HG02763 (cell line): ENCODE measurements at regions not wholly inside any gene's neighbourhood (a gene's known extent, or its start where the extent isn't known, plus 50 kb on each side); places are given as distances from the start of the nearest gene placed in this dataset.
"Not testable (repeated sequence)": the region's sequence is repeated elsewhere in the genome, so short reads cannot be mapped to it uniquely, and the experiment has no call there.

Experiments used
- ATAC-seq: cut with Tn5 transposase; IDR thresholded peaks from one replicate; pipeline ENCODE4 v1.9.1; 2021; ENCODE audit warnings: mild to moderate bottlenecking, moderate library complexity; ENCODE audit not compliant: unreplicated experiment

- no peak for ATAC-seq
These were observed 583.6 kb downstream of the FBXO15 start for GRCh38 chr18:73563901-73564472.

- no peak for ATAC-seq
These were observed 584.3 kb downstream of the FBXO15 start for GRCh38 chr18:73563345-73563744.

DNA sequence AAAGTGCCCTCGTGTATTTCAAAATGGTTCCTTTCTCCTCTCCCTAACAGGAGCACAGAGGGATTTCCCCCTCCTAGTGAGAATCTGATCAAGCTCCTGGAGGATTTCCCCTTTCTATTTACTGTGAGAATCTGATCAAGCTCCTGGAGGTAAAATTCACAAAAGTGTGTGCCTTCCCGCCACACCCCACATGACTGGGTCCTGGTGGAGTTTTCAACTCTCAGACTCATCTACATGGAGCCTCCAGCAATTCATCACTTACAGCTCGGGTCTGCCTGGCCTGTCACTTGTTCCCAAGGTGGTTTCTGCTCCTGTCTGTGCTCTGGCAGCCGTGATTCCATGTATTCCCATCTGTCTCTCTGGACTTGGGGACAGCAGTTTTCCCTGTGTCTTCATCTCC lies 590.7 kb downstream of the FBXO15 start:
- no peak for ATAC-seq

- ATAC-seq, result no peak
These were observed 595.5 kb downstream of the FBXO15 start for GRCh38 chr18:73552171-73552570.

GRCh38 chr18:73551211-73551610 lies 596.4 kb downstream of the FBXO15 start:
- ATAC-seq, result no peak

DNA sequence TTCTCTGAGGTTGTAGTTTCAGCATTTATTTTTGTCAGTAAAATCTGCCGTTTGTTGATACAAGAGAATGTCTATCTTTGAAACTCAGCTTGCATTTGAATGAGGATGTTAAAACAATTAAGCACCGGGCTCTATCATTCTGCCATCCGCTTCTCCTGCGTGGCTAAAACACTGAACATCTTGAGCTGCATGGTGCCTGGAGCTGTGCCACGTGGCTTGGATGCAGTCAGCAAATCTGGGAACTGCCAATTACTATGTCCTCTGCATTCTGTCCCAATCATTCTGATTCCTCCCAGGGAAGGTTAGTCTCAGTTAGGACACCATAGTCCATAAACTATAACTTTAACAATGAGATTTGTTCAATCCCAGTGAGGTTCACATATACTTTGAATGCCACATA lies 598.4 kb downstream of the FBXO15 start:
- no peak for ATAC-seq

DNA sequence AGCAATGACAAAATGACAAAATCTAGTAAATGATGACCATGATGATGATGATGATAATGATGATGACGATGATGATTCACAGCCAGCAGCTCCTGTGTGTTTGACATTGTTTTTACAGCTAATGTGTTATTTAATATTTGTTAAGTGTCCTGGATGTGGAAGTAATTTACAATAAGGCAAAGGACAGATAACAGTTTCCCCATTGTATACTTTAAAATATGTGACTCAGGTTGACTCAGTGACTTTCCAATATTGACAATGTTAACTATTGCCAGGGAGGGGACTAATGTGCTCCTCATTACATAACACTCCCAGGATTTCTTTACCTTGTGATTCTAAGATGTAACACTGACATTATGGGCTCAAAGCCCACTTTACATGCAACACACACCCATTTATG lies 602.2 kb downstream of the FBXO15 start:
- ATAC-seq, result no peak

- no peak for ATAC-seq
These were observed 603.0 kb downstream of the FBXO15 start for GRCh38 chr18:73544617-73545016.

DNA sequence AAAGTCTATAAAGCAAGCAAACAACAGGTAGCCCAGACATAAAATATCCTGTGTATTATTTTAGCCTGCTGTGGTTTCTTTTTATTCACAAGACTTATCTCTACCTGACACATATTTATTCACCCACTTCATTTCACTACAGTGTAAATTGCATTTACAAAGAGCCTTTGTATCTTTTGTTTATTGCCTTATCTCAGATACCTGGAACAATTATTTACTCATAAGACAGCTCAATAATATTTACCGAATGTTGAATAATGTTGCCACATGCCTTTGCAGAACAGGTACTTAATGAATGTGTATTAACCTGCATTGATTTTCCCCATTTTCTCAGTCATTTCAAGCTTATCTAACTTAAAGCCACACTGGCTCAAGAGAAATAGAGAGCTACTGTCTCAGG lies 603.6 kb downstream of the FBXO15 start:
- no peak for ATAC-seq

GRCh38 chr18:73535990-73536389 lies 611.6 kb downstream of the FBXO15 start:
- ATAC-seq, result no peak

GRCh38 chr18:73535189-73535588 lies 612.4 kb downstream of the FBXO15 start:
- ATAC-seq, result no peak

DNA sequence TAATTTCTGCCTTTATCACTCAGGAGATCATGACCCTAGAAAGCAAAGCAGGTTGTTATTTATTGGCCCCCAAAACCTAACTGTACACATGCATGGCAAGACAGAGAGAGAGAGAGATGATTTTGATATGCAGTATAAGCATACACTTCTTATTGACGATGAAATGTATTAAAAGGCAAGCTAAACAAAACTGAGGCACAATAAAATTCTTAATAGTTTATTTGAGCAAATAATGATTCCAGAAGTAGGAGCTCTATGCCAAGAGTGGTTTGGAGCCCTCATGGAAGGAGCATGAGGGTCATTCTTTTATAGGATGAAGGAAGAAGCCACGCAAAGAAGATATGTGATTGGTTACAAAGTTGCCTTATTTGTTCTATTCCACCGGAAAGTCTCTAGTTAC lies 616.0 kb downstream of the FBXO15 start:
- ATAC-seq, result no peak

GRCh38 chr18:73528066-73528465 lies 619.6 kb downstream of the FBXO15 start:
- ATAC-seq, result no peak

- no peak for ATAC-seq
These were observed 627.4 kb downstream of the FBXO15 start for GRCh38 chr18:73520229-73520628.

- ATAC-seq, result not testable (repeated sequence)
These were observed 631.6 kb downstream of the FBXO15 start for GRCh38 chr18:73516056-73516455.

- no peak for ATAC-seq
These were observed 633.2 kb downstream of the FBXO15 start for GRCh38 chr18:73514449-73514848.

- no peak for ATAC-seq
These were observed 635.7 kb downstream of the FBXO15 start for GRCh38 chr18:73511771-73512503.

GRCh38 chr18:73509460-73509859 lies 638.2 kb downstream of the FBXO15 start:
- ATAC-seq, result no peak

DNA sequence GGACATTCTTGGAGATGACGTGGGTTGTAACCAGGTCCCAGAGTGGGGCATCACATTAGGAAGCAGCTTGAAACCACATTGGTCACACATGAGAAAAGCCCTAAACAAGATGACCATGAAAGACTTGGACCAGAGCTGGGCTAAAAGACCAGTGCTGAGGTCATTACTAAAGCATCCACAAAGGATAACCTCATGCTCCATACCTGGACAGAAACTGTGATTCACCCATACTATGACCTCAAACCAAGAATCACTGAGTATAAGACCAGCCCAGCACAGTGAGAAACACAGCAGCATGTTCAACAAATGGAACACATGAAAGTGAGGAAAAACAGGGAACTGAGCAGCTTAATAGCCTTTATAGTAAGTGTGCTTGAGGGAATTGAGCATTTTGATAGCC lies 635.5 kb upstream of the NETO1 start:
- ATAC-seq, result no peak

- no peak for ATAC-seq
These were observed 620.2 kb upstream of the NETO1 start for GRCh38 chr18:73487966-73488365.

DNA sequence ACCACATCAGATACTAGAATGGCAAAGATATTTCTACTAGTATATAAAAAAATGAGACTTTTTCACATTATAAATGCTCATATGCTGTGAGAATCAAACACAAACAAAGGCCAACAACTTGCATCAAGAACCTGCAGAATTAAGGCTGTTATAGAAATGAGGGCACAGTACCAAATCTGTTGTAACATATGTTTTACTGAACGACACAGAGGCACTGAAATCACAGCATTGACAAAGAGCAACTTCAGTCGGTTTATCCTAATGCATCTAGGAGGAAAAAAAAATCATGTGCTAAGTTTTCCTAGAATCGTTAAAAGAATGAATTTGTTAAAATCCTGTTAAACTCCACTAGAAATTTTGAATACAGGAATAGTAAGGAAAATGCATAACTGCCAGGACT lies 617.4 kb upstream of the NETO1 start:
- no peak for ATAC-seq

- no peak for ATAC-seq
These were observed 615.1 kb upstream of the NETO1 start for GRCh38 chr18:73482901-73483300.

DNA sequence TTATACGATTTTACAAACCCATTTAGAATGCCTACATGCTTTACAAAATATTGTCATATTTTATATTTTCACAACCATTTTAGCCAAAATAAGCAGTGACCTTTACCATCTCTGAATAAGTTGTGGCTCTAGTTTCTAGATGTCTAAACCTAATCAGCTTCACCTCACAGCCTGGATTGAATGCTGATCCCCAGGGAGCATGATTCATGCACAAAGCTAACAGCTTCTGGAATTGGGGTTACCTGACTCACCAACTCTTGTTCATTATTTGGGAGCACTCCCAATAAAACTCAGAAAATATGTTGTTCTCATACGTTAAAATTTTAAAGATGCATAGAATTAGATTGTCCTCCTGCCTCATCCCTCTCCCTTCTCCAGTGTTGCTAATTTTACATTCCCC lies 611.7 kb upstream of the NETO1 start:
- no peak for ATAC-seq
